CMK (cell line): ENCODE measurements at regions not wholly inside any gene's neighbourhood (a gene's known extent, or its start where the extent isn't known, plus 50 kb on each side); places are given as distances from the start of the nearest gene placed in this dataset.
"Not testable (repeated sequence)": the region's sequence is repeated elsewhere in the genome, so short reads cannot be mapped to it uniquely, and the experiment has no call there.

Experiments
- DNase-seq: peaks from one replicate; pipeline ENCODE4 v3.0.0-alpha.2; 2010; ENCODE audit warnings: low read depth

DNA sequence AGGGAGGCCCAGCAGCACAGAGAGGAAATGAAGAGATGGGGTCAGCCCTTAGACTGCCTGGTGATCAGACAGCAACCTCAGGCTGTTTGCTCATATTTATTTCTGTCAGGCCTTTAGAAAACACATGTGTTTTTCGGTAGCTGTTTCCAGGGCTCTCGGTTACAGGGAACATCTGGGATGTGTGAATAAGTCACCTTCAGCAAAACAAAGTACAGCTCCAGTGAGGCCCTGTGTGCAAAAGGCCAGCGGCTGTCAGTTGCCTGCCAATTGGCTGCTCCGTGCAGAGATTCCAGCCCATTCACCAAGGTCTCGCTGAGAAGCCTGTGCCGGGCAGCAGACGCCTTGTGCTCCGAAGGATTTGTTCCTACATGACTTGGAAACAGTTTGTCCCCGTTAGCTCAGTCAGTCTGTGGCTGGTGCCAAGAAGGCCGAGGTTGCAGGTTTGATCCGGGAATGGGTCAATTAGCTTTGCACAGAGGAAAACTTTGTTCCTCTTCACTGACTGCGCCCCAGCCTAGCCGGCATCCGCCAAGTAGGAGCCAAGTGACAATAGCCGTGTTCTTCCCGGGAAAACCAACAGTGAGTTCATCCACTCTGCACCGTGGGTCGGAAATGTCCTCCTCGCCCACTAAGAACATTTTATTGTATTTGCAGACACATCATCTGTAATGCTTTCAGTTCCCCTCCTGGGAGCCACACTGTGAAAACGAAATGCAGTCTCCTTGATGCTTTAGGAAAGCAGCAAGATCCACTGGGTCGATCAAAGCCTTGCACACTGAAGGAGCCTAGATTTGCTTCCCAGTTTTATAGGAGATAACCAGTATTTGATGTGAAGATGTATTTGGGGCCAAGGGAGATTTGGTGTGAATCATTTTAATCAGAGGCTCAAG, 315.4 kb upstream of the CDYL start:
- DNase-seq = no peak

DNA sequence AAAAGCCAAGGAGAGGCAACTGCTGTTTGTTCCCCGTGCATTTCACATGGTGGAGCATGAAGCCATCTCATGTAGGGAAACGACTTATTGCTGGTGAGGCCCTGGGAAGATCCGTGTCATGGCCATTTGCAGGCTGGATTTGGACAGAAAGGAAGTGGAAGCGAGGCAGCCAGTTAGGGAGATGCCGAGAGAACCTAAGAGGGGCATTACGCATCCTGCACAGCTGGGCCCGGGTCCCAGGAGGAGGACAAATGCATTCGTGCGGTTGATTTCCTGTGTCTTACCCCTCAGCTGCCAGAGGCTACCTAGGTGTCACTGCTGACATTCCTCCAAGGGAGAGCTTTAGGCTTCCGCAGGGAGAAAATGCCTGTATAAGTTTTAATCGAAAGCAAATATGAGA, 316.2 kb upstream of the CDYL start:
- DNase-seq = no peak

DNA sequence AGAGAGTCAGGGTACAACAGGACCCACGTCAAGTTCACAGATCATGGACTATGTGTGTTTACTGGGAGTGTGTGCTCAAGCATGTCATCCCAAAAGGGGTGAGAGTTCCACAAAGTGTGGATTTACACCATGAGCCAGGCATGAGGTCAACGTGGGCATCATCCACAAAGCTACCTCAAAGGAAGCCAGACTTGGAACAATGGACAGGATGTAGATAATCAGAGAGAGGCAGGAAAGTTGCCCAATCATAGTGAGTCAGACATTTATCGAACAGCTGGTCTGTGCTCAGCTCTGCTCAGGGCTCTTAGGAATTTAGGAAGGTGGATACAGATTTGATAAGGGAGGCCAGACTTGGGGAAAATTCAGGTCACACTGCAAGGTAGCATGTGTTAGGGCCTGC, 317.2 kb upstream of the CDYL start:
- peak; percentile 14 for DNase-seq

DNA sequence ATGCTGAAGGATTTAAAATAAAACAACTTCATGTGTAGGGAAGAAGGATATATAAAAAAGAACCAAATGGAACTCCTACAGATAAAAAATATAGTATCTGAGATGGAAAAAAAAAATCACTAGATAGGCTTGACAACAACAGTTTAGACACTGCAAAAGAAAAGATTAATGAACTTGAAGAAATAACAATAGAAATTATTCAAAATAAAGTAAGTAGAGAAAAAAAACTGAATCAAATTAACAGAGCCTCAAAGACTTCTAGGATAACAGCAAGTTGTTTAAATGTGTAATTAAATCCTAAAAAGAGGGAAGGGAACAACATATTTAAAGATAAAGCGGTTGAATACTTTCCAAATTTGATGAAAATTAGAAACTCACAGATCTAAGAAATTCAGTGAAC, 316.3 kb upstream of the ECI2 start:
- no peak for DNase-seq

DNA sequence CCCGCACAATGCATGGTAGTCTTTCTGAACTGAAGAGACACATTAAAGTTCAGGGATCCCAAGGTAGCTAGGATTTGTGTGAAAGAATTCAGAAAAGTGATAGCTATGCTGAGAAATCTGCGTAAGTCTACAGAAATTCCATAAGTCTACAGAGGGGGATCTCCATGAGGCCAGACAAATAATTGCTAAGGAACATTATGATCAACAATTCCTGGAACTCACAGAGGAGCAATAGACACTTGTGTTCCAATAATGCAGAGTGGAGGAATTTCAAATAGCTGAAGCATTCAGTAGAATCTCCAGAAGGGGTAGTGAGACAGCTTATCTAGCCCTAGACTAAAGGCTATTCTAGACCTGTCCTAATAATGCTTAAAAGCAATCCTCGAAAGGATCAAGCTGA, 315.7 kb upstream of the ECI2 start:
- no peak for DNase-seq

DNA sequence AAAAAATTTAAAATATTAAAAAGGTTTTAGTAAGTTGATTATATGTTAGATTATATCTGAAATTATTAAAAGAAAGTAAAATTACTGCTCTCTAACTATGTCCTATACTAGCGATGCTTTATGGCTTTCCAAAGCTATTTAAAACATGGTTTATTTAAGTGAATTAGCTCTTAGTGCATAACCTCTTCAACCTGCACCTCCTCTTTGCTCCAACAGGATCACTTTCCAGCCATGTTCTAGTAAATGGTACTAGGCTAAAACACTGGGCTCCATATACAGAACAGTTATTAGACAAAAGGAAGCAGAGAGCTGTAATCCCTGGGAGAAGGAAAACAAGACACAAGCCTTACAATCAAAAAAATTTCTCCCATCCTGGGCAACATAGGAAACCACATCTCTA, 314.9 kb upstream of the ECI2 start:
- DNase-seq = no peak

DNA sequence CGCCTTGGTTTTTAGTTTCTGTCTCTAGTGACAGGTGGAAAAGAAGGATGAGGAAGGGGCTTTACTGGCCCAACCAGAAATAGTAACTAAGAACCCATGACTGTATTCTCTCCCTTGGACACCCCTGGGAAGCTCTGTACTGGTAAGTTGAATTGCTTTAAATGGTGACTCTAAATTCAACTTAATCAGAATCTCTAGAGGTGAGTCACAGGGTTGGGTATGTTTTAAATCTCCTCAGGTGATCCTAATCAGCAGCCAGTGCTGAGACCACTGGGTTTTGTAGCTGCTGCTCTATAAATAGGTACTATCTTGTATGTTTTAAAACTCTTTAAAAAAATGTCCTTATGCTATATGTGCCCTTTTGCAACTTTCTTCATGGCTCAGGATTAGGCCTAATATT, 314.0 kb upstream of the ECI2 start:
- no peak for DNase-seq

DNA sequence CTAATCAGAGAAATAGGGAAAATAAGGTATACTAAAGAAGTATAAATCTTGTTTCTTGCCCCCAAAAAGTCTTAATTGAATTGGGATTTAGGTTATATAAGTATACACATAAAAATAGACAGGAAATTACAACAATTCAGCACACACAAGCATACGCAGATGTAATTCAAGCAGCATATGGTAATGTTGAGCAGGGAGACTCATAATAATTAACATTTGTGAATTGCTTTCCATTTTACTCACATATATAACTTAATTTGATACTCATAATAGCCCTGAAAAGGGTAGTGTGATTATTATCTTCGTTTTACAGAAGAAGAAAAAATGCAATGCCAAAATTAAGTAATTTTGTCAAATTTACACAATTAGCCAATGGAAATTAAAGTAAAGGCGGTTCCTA, 313.5 kb upstream of the ECI2 start:
- DNase-seq = no peak

DNA sequence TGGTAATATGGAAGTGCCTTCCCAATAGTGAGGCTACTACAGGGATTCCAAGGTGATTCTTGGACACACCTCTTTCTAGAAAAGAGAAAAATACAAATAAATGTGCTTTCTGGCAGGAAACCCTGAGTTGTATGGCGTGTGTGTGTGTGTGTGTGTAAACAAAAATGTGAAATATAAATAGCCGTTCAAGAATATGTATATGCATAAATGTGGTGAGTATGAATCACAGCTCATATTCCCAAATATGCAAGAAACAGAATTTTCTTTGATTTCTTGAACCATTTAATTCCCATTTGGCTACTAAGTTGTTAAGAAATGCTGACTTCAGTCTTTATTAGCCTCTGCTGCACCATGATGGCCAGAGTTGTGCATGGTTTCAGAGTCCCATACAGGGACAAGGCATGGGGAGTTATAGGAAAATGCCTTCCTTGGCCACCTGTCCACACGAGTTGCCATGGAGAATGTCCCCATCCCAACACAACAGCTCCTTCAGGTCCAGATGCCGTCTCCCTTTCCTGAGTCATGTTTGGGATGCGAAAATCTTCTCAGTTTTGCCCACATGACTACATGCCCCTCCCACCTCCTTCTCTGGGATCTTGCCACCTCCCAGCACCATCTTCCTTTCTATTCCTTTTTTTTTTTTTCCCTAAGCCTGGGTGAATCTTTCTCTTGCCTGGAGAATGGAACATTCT, 312.4 kb upstream of the ECI2 start:
- DNase-seq = no peak

DNA sequence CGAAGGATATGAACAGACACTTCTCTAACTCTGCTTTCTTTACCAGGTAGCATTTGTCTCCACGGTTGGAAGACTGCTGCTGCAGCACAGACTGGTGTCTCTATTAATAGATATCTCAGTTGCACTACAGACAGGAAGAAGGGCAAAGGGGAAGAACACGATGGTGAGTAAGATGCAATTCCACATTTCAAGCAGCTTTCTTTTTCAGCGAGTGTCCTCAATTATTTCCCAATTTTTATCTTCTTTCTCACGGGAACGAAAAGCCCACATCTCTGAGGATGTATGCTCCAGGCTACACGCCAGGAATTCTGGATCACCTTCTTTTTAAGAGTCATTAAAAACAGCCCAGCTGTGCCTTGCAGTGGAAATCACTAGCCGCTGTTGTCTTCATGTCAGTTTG, 311.6 kb upstream of the ECI2 start:
- DNase-seq = no peak

DNA sequence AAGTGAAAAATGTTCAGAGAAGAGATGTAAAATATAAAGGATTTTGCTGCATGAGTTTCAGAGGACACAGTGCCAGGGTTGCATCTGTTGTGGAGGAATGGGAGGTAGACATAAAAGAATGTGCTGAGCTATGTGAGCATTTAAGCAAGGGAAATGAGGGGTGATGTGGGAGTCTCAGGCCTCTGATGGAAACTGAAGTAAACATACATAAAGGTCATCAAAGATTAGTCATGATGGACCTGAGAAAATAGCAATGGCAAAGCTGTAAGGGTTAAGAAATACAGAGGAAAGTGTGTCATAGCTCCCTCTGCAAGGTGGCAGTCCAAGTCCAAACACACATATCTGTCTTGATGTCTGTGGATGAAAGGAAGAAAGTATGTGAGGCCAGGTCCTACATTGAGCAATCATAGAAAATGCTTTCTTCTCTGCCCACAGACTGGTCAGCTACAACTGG, 306.6 kb upstream of the ECI2 start:
- no peak for DNase-seq

DNA sequence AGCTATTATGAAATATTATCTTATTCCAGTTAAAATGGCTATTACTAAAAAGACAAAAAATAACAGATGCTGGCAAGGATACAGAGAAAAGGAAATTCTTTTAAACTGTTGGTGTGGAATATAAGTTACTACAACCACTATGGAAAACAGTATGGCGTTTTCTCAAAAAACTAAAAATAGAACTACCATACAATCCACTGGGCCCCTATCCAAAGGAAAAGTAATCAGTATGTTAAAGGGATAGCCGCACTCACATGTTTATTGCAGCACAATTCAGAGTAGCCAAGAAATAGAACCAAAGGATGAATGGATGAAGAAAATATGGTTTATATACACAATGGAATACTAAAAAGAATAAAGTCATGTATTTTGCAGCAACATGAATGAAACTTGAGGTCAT, 303.8 kb upstream of the ECI2 start:
- no peak for DNase-seq

DNA sequence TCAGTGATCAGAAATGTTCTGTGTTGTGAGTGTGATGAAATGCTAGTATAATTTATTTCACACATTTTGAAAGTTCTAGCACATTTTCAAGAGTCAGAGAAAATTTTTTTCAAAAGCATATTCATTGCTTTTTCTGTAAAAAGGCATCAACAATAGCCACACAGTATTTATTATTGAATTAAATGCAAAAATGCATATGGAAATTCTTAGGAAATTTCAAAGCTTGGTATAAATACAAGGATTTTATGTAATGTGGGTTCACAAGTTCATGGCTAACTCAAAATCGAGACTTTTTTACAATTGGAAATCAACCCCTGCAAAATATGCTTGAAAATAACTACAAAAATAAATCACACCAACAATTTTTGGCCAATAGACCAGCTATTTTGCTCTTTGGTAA, 302.0 kb upstream of the ECI2 start:
- no peak for DNase-seq

DNA sequence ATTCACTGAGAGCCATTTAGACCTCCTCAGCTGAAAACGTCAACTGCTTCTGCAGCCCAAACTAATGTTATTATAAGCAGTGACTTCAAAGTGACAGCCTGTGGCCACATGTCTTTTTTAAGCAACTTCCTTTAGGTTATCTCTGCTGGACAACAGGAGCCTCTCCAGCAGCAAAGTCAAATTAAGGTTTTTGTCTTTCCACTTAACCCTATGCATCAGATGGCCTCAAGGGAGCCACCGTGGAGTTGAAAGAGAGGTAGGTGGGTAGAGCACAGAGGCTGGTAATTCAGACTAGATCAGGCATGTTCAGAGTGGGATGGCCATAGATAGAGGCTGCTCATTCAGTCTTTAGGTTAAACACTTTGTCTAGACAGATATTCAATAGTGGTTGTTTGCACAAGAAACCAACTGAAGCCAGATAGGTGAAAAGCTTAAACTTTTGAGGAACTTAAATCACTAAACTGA, 300.6 kb upstream of the ECI2 start:
- DNase-seq = peak; percentile 32

DNA sequence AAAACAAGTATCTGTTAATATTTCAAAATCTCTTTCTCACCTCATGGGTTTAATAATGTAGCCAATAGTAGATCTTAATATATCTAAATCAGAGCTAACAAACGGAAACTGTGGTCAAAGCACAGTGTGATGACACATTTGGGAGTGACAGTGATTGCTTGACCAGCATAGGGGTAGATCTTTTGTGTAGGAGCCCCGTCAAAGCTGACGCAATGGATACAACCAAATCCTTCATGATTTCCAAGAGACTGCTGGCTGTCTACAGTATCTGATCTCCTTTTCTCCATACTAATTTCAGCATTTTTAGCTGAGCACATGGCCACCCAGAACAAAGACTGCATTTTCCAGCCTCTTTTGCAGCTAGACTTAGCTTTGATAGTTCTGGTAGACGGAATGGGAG, 299.3 kb upstream of the ECI2 start:
- no peak for DNase-seq

DNA sequence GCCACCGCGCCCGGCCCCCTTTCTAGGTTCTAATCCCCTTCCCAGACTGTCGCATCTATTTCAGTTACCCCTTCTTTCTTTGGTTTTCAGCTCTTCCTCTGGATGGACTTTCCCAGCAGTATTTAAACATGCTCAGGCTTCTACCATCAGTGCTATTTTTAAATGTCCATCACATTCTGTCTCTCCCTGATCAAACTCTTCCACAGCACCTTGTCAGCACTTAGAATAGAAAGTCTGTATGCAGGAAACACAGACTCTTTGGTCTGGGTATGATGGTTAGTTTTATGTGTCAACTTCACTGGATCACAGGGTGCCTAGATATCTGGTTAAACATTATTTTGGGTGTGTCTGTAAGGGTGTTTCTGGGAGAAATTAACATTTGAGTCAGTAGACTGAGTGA, 297.8 kb upstream of the ECI2 start:
- DNase-seq = no peak

DNA sequence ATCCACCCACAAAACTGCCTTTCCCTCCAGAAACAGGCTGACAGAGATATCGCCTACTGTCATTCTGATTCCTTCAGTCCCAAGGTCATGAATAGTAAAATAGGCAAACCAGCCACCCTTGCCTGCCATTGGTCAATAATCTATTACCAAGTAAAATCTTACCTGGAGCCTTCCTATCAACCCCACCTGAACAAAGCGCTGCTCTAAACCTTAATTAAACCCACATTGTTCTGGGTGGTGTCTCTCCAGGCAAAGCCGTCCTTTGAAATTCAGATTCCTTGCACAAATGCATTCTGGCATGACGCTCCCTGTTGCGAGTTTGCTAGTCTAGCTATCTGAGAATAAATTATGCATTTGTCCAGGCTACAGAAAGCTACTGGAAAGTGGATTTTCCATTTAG, 291.6 kb upstream of the ECI2 start:
- no peak for DNase-seq

DNA sequence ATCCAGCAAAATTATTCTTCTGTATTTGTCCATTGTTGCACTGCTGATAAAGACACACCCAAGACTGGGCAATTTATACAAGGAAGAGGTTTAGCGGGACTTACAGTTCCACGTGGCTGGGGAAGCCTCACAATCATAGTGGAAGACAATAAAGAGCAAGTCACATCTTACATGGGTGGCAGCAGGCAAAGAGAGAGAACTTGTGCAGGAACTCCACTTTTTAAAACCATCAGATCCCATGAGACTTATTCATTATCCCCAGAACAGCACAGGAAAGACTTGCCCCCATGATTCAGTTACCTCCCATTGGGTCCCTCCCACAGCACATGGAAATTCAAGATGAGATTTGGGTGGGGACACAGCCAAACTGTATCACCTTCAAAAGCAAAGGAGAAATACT, 286.5 kb upstream of the ECI2 start:
- DNase-seq = no peak

DNA sequence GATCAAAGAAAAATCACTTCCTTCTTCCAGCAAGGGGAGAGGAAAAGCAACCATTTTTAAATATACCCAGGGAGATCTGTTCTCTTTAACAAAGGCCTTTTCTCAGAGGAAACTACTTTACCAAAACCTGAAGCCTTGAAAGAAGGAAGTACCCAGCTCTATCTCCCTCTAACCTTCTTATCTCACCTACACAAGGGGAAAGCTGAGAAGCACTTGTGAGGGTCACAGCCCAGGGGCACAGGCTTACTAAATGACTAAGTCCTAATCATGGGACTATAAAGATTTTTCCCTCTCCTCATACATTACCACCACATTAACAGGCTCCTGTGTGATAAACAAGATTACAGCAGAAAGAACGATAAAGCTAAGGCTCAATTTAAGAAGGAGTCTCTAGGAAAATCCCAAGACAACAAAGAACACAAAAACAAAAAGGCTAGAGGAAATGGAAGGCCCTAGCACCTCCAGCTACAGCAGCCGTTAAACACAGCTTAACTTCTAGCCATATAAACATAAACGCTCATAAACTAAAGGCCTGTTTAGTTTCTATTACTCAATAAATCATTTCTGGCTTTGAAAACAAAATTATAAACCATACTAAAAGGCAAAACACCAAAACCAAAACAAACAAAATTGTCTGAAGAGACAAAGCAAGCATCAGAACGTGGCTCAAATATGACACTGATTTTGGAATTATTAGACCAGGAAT, 284.9 kb upstream of the ECI2 start:
- DNase-seq = no peak

DNA sequence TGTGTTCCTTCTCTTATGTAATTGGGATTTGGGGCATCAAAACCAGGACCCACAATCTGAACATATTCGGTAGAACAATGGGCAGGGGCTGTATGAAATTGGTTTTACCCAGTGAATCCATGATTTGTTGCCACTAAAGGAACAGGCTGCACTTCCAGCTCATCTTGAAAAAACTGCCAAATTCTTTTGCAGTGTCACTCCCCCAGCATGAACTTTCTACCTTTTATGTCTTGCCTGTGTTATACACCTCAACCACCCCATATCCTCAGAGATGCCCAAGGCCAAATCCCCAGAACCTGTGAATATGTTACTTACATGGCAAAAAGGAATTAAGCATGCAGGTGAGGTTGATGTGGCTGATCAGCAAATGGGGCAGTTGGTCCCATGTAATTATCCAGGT, 280.2 kb upstream of the ECI2 start:
- no peak for DNase-seq

DNA sequence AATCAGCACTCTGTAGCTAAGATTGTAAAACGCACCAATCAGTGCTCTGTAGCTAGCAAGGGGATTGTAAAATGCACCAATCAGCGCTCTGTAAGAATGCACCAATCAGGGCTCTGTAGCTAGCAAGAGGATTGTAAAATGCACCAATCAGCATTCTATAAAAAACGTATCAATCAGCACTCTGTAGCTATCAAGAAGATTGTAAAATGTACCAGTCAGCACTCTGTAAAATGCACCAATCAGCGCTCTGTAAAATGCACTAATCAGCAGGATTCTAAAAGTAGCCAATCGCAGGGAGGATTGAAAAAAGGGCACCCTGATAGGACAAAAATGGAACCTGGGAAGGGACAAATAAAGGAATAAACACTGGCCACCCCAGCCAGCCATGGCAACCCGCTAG, 278.7 kb upstream of the ECI2 start:
- DNase-seq = not testable (repeated sequence)

DNA sequence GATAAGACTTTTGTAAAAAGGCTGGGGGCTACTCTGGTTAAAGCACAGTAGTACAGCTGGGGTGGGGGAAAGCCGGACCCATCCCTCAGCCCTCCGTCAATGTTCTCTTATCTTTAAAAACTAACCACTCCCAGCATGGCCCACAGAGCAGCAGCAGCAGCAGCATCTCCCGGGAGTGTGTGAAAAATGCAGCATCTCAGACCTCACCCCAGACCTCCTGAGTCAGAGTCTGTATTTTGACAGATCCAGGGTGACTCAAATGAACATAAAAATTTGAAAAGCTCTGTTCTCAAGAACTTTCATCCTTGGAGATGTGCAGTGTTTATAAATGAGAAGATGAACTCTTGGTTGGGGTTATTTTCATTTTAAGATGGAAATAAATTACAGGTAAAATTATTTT, 277.7 kb upstream of the ECI2 start:
- no peak for DNase-seq

DNA sequence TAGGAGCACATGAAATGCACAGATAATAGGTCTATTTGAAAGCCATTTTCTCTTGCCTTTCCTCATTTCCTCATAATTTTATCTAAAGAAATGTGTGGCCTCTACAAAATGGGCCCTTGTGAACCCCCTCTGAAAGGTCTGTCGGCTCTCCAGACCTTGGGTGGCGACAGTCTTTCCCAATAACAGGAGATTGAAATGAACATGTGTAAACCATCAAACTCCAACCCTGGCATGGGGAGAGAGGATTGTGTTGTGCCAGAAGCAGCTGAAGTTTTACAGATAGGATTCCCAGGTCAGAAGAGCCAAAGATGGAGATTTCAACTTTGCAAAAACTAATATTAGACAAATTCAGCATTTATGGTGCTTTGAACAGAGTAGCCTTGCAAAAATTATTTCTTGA, 277.1 kb upstream of the ECI2 start:
- no peak for DNase-seq
